Fibroblast of pulmonary artery (primary cell): ENCODE measurements at regions not wholly inside any gene's neighbourhood (a gene's known extent, or its start where the extent isn't known, plus 50 kb on each side); places are given as distances from the start of the nearest gene placed in this dataset.
"Not testable (repeated sequence)": the region's sequence is repeated elsewhere in the genome, so short reads cannot be mapped to it uniquely, and the experiment has no call there.

Experiments used
- DNase-seq: peaks from one replicate; pipeline ENCODE4 v3.0.0-alpha.2; 2010; ENCODE audit warnings: low read depth
- H3K4me3 ChIP-seq: replicated peaks from 2 replicates; pipeline ENCODE4 v1.5.1; 2011; ENCODE audit warnings: low read depth, mild to moderate bottlenecking, control low read depth, low read length, moderate library complexity
- CTCF ChIP-seq: IDR thresholded peaks from 2 replicates; pipeline ENCODE4 v1.5.1; 2011; ENCODE audit warnings: mild to moderate bottlenecking, control low read depth, low read length, inconsistent platforms; ENCODE audit errors: missing control alignments

GRCh38 chr6:125612345-125612846 is 137.0 kb upstream of the HEY2 start:
- no peak for TF ChIP-seq CTCF
- H3K4me3 ChIP-seq, result peak overlapping the region; percentile 23
- peak; percentile 23 for DNase-seq

- H3K4me3 ChIP-seq, result no peak overlapping the region
- no peak for TF ChIP-seq CTCF
- no peak for DNase-seq
Observed at GRCh38 chr6:125618629-125619028, 130.8 kb upstream of the HEY2 start.

GRCh38 chr6:125623085-125623484 is 126.3 kb upstream of the HEY2 start:
- H3K4me3 ChIP-seq, result no peak overlapping the region
- TF ChIP-seq CTCF, result no peak
- DNase-seq, result no peak

- TF ChIP-seq CTCF, result no peak
Observed at GRCh38 chr6:125631165-125631564, 118.3 kb upstream of the HEY2 start.

GRCh38 chr6:125636011-125636410 is 113.4 kb upstream of the HEY2 start:
- H3K4me3 ChIP-seq, DNase-seq: not testable (repeated sequence)

More at GRCh38 chr6:125631165-125631564, 118.3 kb upstream of the HEY2 start:
- no peak overlapping the region for H3K4me3 ChIP-seq
- no peak for DNase-seq

GRCh38 chr6:125636671-125637070 is 112.8 kb upstream of the HEY2 start:
- no peak for DNase-seq
- no peak for TF ChIP-seq CTCF
- no peak overlapping the region for H3K4me3 ChIP-seq

- no peak overlapping the region for H3K4me3 ChIP-seq
- no peak for TF ChIP-seq CTCF
- no peak for DNase-seq
Observed at GRCh38 chr6:125637207-125637606, 112.2 kb upstream of the HEY2 start.
